CMK (cell line): ENCODE measurements at regions not wholly inside any gene's neighbourhood (a gene's known extent, or its start where the extent isn't known, plus 50 kb on each side); places are given as distances from the start of the nearest gene placed in this dataset.
"Not testable (repeated sequence)": the region's sequence is repeated elsewhere in the genome, so short reads cannot be mapped to it uniquely, and the experiment has no call there.

ENCODE experiments used
- DNase-seq: peaks from one replicate; pipeline ENCODE4 v3.0.0-alpha.2; 2010; ENCODE audit warnings: low read depth

DNA sequence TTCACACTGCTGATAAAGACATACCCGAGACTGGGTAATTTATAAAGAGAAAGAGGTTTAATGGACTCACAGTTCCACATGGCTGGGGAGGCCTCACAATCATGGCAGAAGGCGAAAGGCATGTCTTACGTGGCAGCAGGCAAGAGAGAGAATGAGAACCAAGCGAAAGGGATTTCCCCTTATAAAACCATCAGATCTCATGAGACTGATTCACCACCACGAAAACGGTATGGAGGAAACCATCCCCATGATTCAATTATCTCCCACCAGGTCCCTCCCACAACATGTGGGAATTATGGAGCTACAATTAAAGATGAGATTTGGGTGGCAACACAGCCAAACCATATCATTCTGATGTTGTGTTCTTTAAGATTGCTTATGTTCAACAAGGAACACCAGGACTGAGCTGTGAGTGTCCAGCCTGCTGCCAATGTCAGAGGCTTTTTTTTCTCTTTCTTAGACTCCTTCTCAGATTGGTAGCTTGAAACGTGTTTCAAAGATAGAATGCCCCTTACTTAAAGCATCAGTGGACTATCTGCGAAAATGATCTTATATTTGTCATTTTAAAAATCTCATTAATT lies 124.1 kb upstream of the TWIST2 start:
- DNase-seq: not testable (repeated sequence)

DNA sequence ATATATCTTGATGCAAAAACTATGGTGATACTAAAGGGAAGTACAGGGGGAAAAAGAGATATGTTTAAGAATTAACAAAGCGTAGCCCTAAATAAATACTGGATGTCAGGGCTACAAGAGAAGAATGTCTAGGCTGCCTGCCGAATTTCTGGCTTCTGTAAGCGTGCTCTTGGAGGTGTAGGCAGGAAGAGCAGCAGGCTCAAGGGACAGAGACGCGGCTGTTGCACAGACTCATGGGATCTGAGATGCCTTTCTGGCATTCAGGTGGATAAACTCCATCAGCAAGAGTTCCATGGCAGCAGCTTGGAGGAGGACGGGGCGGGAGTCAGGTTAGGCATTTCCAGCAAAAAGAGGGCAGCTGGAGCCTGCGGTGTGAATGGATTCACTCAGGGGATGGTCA lies 123.2 kb upstream of the TWIST2 start:
- DNase-seq: no peak

DNA sequence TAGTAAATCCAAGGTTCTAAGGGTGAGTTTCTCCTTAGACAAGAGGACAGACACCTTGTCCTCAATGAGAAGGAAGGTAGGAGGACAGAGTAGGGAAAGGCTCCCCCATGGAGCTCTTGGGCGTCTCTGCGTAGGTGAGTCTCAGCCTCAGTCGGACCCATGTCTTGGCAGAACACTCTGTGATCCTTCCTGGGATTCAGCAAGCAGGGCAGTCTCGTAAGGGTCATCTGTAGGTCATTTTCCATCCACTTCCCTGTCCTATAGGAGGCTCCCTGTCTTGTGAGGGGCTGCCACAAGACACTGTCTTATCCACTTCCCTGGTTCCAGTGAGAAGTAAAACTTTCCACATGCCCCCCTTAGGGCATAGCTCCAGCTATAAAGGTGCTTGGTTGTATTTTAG lies 122.6 kb upstream of the TWIST2 start:
- DNase-seq: no peak

DNA sequence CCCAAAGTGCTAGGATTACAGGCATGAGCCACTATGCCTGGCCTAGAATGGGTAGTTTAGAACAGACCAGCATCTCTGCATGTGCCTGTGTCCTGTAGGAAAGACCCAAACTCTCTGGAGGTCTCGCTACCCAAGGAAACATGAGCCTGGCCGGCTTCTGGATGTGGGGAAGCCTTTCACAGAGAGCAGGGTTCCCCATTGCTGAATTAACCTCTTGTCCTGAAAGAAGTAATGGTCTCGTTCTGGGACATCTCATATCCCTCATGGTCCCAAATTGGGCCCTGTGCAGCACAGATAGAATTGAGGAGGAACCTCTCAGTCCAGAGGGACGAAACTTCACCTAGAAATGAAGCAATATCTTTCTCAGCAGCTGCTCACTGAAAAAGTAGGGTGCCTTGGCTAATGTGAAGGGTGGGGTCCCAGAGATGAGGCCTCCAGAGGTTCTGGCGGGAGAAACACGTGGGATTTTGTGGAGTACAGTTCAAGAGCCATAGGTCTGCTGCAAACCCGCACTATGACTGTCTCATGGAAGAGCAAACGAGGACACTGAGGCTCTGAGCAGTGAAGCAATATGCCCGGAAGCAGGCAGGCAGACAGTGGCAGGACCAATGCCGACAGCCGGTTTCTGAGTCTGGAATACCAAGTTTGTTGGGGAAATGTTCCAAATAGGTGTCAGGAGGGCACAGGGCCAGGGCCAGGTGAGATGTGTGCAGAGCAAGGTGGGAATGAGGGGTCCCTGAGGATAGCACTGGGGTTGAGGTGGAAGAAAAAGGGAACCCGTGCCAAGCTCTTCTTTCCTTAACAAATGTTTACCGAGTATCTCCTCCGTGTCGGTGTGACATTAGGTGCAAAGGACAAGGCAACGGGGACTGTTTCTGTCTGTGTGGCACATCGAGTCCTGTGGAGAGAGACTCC lies 121.0 kb upstream of the TWIST2 start:
- DNase-seq: no peak

DNA sequence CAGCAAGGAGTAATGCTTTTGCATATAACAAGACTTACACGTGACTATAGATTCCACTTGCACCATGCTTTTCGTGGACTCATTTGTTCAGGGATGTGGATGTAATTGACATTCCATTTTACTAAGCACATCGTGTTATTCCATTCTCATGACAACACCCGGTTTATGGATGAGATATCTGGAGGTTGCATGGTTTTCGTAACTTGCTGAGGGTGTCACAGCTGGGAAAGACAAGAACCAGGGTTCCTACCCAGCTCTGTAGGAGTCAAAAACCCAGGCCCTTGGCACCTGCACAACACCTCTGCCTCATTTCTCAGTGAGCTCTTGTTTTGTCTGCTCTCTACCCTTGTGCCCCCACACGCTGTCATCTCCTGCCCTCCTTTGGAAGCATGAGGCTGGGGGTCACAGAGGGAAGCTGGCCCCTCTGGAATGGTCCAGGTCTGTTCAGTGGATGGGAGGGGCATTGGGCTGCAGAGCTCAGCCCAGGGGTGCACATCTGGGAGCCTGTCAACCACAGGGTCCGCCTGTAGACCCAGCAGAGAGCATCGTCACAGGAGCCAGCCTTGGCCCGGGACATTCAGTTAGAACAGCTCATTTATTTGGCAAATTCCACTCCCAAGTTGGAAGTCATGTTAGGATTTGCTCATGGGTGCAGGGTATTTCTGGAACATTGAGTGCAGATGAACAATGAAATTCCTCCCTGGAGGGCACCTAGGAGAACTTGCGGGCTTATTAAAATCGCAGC lies 120.1 kb upstream of the TWIST2 start:
- DNase-seq: no peak

DNA sequence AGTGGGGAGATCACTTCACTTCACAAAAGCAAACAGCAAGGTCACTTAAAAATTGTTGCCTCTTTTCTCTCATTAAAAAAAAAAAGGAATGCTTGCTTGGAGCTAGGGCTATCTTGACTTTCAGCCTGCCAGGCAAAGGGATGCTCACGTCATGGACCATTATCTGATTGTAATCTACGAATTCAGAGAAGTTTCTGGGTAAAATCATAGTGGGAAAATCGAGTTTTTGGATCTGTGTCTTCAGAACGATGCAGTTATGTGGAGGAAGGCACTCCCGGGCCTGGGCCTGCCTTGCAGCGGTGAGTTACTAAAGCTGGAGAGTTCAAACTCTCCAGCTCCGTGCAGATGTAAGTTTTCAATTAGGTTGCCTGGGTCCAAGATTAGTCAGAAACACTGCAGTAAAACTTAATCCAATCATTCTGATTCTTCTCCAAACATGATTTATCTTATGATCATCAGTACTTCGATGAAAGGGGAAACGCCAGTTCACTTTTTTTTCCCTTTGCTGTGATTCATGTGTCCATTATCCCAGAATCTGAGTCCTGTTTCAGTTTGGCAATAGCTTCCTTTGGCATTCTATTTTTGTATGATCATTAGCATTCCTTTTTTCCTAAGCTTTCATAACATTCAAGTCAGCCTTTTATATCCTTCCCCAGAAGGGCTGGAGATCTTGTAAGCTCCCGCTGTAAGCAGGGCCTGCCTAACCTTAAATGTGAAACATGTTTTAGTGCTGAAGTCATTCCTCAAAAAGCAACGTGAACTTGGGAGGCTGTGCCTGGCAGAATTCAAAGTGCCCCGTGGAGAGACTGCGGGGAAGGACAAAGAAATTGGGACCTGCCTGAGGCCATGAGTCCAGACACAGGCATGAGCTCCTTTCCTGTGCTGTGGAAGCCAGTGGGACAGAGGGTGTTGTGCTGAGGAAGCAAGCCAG lies 119.3 kb upstream of the TWIST2 start:
- no peak for DNase-seq

DNA sequence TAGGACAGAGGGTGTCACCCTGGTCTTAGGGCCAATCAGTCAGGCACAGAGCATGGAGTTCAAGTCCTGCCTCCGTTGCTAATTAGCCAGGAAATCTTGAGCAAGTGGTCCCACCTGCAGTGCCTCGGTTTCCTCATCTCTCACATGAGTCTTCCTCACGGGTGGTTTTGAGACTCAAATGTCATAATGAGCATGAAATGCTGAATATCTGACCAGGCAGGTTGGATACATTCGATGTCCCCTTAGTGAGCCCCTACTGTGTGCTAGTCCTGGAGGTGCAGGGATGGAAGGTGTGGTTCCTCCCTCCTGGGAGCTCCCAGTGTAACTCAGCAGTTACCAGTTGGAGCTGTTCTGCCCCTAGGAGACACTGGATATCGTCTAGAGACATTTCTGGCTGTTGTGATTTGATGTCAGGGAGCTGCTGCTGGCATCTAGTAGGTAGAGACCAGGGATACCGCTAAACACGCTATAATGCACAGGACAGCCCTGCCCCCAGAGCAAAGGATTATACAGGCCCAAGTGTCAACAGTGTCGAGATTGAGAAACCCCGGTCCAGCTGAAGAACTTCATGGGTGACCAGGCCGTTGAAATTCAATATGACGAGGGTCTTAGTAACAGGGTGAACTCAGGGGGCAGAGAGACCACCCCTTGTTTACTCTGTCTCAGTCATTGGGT lies 118.5 kb upstream of the TWIST2 start:
- no peak for DNase-seq

DNA sequence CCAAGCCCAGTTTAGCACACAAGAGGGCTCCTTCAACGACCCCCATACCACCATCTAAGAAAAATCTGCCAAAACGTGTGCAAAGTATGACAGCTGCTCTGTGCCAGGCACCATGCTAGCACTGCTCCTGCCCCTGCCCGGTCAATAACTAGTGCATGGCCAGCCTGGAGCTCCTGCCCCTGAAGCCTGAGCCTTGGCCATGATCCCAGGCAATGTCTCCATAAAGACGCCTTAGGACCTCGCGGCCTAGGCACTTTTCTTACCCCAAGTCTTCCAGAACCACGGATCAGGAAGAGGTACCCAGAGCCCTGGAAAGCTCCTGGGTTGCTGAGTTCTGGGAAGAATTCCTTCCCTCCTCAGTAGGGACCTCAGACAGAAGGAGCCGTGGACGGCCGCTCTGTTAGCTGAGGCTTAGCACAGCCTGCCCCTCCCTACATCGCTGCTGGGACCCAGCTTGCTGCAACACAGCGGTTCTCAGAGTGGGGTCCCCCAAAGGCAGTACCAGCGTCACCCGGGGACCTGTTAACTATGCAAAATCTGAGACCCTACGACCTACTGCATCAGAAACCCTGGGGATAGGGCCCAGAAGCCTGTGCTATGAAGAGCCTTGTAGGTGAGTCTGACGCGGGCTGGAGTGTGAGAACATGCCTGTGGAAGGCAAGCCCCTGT lies 117.8 kb upstream of the TWIST2 start:
- DNase-seq: no peak

DNA sequence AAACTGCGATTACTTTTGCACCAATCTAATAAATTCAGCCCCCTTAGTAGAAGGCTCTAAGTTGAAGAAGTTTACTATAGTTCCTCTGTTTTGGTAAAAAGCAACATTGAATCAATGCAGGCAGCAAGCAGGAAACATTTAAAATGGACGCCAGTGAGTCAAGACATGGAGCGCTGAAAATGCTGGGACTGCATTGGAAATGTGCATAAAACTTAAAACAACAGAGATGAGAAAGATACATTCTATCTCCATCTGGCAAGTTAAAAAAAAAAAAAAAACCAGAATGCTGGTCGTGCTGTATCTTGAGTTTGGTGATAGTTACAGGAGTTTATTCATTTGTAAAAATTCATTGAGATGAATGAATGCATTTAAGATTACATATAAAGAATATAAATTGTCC lies 117.0 kb upstream of the TWIST2 start:
- DNase-seq: no peak

DNA sequence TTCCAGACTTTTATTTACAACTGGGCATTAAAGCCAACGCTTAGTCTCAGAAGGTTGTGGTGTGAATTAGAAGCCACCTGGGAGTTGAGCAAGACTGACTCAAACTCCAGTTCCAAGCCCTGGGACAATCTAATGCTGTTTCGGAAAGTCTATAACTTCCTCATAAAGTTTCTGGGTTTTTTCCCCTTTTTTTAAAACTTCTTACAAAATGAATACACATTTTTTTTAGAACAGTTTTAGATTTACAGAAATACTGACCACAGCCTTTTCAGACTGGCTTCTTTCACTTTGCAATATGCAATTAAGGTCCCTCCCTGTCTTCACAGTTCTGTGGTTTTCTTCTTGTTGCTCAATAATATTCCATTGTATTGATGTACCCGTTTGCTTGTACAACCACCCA lies 115.9 kb upstream of the TWIST2 start:
- no peak for DNase-seq

DNA sequence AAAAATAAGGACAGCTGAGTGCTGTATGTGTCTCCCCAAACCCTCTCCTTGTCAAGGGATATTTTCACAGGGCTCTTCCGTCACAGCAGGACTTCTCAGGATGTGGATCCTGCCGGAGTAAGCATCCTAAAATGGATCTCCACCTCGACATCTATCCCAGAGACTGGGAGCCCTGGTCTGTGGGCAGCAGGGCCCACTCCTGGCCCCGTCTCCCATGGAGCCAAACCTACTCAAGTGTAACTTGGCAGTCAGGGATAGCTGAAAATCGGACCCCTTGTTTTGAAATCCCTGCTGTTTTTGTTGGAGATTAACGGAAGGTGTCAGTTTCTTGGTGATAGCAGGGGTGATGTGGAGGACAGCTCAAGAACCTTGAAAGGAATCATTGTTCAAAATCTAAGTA lies 109.0 kb upstream of the TWIST2 start:
- no peak for DNase-seq

DNA sequence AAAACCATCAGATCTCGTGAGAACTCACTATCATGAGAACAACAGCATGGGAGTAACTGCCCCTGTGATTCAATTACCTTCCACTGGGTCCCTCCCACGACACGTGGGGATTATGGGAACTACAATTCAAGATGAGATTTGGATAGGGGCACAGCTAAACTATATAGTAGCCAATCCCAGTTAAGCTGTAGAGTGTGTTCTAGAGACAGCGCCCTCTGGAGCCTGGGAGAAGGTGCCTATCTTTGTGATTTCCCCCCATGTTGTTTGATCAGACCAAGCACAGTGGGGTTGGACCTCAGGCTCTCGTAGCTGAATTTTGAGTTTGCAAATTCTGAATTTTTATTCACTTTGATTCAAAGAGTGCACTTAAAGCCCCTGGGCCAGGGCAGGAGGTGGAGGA lies 108.2 kb upstream of the TWIST2 start:
- no peak for DNase-seq

DNA sequence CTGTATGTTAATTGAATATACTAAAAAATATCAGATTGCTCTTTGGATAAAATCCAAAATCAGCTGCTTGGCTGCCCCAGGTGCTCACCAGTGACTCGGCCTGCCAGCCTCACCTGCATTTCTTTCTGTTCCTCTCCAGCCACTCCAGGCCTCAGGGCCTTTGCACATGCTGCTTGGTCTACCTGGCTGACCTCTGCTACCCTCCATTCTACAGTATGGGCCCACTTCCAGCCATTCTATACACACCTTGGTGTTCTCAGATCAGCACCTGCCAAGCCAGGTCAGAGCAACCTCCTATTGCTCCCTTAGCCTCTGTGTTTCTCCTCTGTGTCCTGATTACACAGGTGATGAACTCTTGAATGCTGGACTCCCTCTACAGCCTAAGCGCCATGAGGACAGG lies 106.6 kb upstream of the TWIST2 start:
- DNase-seq: no peak

DNA sequence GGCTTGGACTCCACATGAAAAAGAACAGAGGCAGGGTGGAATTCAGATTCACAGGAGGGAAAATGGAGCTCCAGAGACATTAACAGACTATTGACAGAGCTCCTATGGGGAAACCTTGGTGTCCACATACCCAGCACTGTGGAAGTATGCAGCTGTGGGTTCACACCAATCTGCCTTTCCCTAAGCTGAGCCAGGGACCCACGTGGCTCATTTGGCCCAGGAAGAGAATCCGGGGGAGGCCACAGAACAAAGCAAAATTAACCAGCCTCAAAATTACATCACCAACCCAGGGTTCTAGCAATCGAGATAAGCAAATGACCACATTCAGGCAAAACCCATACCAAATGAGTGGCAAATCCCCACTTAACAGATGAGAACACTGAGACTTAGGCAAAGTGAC lies 105.8 kb upstream of the TWIST2 start:
- DNase-seq: no peak

DNA sequence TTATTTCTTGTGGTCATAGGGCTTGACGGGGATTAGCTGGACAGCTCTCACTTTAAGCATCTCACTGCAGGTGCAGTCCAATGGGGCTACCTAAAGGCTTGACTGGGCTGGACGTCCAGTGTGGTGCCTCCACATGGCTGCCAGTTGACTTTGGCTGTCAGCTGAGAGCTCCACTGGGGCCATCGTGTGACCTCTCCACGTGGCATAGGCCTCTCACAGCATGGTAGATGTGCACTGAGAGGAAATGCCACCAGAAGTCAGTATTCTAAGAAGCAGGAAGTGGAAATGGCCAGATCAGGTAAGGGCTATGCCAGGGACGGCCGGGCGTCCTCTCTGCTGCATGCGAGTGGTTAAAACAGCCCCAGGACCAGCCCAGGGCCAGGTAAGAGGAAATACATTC lies 105.2 kb upstream of the TWIST2 start:
- DNase-seq: no peak

DNA sequence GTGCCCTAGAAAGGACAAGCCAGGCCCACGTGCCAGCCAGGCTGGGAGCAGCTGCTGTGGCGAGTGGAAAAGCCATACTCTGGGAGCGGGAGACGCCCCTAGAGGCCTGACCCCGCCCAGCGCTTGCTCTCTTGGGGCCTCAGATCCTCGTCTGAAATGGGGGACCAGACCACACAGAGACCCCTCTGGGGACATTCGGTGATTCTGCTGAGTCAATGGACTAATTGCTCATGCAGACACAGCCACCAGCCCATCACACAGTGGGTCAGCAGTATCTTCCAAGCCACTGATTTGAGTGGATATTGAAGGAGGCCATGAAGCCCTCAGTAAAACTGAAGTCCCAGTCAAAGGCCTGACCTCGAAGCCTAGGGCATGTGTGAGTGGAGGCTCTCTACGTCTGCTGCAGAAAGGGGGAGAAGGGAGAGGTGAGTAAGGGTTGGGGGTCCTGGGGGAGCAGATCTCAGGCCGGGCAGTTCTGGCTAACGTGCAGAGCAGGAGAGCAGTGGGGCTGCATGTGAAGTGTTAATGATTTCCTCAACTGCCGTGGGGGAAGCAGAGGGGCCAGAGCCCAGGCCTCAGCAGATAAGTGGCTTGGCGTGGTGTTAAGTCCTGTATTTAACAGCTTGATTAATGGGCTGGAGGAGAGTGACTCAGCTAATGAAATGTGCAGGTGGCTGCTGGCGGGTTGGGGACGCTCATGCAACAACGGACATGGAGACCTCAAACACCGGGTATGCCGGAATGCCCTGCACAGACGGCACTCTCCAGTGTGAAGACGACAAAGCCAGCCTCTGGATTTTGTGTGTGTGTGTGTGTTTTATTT lies 104.4 kb upstream of the TWIST2 start:
- no peak for DNase-seq

DNA sequence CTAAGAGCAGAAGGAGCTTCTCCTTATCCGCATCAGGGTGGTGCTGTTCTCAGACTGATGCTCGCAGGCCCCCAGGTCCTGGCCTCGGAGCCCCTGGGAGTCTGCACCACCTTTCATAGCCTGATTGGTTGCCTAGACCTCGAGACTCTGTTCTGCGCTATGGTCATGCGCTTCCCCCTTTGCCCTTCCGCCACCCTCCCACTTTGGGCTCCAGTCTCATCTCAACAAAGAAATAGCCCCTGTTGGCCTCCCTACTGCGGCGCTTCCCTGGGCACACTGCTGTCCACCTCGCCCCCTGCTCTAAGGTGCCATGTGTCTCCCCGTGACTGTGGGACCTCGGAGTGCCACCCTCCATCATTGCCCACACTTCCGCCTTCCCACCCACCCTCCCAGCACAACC lies 102.9 kb upstream of the TWIST2 start:
- no peak for DNase-seq

DNA sequence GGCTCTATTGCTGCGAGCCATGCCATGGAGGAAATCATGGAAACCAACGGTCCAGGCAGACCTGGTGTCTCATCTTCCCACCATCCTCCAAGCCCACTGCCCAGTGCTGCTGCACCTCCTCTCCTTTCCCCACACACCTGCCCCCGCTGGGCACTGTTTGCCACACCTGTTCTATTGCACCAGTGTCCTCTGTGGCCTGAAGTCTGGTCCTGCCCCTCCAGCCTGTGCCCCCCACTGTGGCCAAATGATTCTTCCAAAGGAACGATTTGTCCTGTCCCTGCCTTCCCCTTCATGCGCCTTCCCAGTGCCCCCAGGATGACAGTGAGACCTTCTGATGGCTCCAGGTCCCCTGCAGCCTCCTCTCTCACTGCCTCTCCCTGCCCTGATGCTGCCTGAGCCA lies 101.9 kb upstream of the TWIST2 start:
- no peak for DNase-seq

DNA sequence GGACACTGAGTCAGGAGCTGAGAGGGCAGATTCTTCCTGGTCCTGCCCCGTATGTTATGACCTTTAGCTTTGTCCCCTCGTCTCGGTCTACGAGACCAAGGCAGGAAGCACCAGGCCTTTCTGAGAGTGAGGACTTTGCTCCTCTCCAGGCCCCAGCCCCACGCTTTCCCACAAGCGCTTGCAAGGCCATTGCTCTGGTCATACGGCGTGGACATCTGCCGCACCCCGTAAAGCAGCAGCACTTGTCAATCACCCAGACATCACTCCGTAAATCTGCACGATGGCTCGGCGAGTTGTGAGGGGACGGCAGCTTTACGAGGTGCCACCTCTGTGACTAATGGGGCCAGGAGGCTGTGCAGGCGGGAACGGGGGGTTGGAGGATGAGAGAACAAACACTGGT lies 100.8 kb upstream of the TWIST2 start:
- DNase-seq: no peak

DNA sequence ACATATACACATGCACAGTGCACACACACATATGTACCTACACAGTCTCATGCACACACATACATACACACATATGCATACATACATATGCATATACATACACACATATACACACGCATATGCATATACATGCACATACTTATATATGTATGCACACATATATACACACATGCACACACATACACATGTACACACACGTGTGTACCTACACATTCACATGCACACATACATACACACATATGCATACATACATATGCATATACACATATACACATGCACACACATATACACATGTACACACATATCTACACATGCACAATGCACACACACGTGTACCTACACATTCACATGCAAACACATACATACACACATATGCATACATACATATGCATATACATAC lies 100.3 kb upstream of the TWIST2 start:
- no peak for DNase-seq
